ENCODE measurements at regions not wholly inside any gene's neighbourhood (a gene's known extent, or its start where the extent isn't known, plus 50 kb on each side); places are given as distances from the start of the nearest gene placed in this dataset.

DNA sequence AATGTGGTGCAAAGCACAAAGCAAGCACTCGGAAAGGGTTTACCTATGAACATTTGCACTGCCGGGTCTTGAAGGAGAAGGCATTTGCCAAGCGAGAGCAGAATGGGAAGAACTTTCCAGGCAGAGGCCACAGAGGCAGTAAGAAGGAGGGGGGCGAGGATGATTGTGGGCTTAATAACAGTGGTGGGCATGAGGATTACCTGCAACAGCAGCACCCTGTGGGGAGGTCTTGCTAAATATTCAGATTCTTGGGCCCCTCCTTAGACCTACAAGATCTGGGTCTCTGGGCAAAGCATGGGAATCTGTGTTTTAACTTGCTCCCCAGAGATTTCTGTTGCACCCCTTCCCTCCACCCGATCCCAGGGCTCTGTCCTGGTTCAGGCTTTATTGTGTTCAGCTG lies 75.1 kb upstream of the ZBED5 start:
- TF ChIP-seq, protein P1, sequence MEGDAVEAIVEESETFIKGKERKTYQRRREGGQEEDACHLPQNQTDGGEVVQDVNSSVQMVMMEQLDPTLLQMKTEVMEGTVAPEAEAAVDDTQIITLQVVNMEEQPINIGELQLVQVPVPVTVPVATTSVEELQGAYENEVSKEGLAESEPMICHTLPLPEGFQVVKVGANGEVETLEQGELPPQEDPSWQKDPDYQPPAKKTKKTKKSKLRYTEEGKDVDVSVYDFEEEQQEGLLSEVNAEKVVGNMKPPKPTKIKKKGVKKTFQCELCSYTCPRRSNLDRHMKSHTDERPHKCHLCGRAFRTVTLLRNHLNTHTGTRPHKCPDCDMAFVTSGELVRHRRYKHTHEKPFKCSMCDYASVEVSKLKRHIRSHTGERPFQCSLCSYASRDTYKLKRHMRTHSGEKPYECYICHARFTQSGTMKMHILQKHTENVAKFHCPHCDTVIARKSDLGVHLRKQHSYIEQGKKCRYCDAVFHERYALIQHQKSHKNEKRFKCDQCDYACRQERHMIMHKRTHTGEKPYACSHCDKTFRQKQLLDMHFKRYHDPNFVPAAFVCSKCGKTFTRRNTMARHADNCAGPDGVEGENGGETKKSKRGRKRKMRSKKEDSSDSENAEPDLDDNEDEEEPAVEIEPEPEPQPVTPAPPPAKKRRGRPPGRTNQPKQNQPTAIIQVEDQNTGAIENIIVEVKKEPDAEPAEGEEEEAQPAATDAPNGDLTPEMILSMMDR (IDR thresholded peaks at IDR 0.05; ENCODE audit: poor library complexity) = no peak
- TF ChIP-seq EZH2 (IDR thresholded peaks at IDR 0.05; ENCODE audit: borderline replicate concordance) = no peak

Data from hepatocyte (in vitro differentiated cells).